Nephron progenitor cell (in vitro differentiated cells): ENCODE measurements at regions not wholly inside any gene's neighbourhood (a gene's known extent, or its start where the extent isn't known, plus 50 kb on each side); places are given as distances from the start of the nearest gene placed in this dataset.
"Not testable (repeated sequence)": the region's sequence is repeated elsewhere in the genome, so short reads cannot be mapped to it uniquely, and the experiment has no call there.

ENCODE experiments used
- DNase-seq: peaks from one replicate; pipeline ENCODE4 v3.0.0; 2021
- H3K27ac Mint-ChIP-seq: 2 replicates; pipeline ENCODE4 v1.8.0; 2021; ENCODE audit warnings: mild to moderate bottlenecking, moderate library complexity, mixed read lengths
- H3K27me3 Mint-ChIP-seq: 2 replicates; pipeline ENCODE4 v1.8.0; 2021; ENCODE audit warnings: mild to moderate bottlenecking, low read depth, mixed read lengths; ENCODE audit not compliant: poor library complexity
- H3K36me3 Mint-ChIP-seq: 2 replicates; pipeline ENCODE4 v1.8.0; 2021; ENCODE audit warnings: low read depth, mixed read lengths
- H3K4me1 Mint-ChIP-seq: 2 replicates; pipeline ENCODE4 v1.8.0; 2021; ENCODE audit warnings: mixed read lengths
- H3K4me3 Mint-ChIP-seq: 2 replicates; pipeline ENCODE4 v1.8.0; 2021; ENCODE audit warnings: mild to moderate bottlenecking, moderate library complexity, mixed read lengths
- H3K9me3 Mint-ChIP-seq: 2 replicates; pipeline ENCODE4 v1.8.0; 2021; ENCODE audit warnings: mild to moderate bottlenecking, moderate library complexity, mixed read lengths
- TF ChIP-seq, protein P1 (sequence below): fragments of 200-600 bp; sonication (generic); IDR thresholded peaks from 2 replicates; pipeline ENCODE4 v1.5.0; 2021; ENCODE audit warnings: antibody characterized with exemption

DNA sequence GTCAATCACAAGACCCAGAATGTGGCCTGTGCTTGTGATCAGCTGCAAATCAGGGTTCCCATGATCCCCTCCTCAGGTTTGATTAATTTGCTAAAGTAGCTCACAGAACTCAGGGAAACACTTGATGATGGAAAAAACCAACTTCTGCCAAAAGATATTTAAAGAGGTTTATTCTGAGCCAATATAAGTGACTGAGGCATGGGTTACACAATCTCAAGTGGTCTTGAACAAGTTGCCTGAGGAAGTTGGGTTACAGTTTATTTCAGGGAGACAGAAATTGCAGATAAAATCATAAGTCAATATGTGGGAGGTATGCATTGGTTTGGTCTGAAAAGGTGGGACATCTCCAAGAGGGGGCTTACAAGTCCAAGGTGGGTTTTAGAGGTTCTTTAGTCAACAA, 243.1 kb downstream of the S1PR1 start:
- Mint-ChIP-seq H3K4me3 (no peak overlapping the region), H3K27ac (no peak overlapping the region), H3K4me1 (no peaks in the 10 kb centered on the region), H3K36me3 (no peaks in the 10 kb centered on the region), H3K9me3 (no peaks in the 10 kb centered on the region), H3K27me3 (peaks cover 6% of the 10 kb centered on the region)
- TF ChIP-seq, protein P1, sequence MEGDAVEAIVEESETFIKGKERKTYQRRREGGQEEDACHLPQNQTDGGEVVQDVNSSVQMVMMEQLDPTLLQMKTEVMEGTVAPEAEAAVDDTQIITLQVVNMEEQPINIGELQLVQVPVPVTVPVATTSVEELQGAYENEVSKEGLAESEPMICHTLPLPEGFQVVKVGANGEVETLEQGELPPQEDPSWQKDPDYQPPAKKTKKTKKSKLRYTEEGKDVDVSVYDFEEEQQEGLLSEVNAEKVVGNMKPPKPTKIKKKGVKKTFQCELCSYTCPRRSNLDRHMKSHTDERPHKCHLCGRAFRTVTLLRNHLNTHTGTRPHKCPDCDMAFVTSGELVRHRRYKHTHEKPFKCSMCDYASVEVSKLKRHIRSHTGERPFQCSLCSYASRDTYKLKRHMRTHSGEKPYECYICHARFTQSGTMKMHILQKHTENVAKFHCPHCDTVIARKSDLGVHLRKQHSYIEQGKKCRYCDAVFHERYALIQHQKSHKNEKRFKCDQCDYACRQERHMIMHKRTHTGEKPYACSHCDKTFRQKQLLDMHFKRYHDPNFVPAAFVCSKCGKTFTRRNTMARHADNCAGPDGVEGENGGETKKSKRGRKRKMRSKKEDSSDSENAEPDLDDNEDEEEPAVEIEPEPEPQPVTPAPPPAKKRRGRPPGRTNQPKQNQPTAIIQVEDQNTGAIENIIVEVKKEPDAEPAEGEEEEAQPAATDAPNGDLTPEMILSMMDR, result no peak
- DNase-seq, result no peak

DNA sequence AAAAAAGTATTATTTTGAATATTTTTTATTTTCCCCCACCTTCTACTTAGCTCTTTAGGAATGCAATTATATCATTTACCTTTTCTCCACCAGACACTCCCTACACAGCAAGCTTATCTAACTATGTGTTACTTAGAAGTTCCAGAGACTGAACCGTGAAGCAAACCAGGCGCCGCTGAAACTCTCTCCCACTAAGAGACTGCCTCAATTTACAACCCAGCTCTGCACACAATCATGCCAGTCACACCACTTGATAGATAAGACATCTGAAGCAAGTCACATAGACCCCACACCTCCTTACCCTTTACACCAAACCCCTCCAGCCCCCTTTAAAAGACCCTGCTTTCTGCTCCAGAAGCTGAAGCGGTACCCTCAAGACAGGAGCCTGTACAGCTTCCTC, 245.5 kb downstream of the S1PR1 start:
- TF ChIP-seq, protein P1, result no peak
- peaks cover 6% of the 10 kb centered on the region for H3K27me3 Mint-ChIP-seq
- H3K36me3 Mint-ChIP-seq, result no peaks in the 10 kb centered on the region
- DNase-seq, result no peak
- no peaks in the 10 kb centered on the region for H3K9me3 Mint-ChIP-seq
- no peaks in the 10 kb centered on the region for H3K4me1 Mint-ChIP-seq
- no peak overlapping the region for H3K4me3 Mint-ChIP-seq
- H3K27ac Mint-ChIP-seq, result no peak overlapping the region

DNA sequence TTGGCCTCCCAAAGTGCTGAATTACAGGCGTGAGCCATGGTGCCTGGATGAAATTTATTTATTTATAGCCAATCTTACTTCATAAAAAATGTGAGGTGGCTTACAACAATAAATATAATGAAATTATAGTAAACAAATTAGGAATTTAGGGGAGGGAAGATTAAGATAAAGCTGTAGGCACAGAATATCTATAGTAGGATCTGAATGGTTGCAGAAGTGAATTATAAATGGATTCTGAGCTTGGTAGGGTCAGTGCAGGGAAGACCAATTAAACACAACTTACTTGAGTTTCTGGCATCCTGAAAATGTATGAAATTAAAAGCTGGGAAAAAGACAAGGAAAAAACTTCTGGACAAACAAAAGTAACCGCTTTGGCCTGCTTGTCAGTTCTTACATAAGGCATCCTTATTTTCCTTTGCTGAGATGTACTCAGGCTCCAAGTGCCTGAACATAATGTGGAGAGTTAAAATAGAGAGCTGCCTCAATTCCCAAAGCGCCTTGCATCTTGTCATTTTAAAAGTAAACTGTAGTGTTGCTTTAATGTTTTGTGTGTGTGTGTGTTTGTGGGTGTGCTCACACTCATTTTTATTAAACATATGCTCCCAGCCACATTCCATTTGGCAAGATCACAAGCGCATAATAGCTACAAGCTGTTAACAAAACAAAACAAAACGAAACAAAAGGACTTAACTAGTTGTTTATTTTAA, 247.3 kb downstream of the S1PR1 start:
- Mint-ChIP-seq H3K27ac (no peak overlapping the region), H3K4me3 (no peak overlapping the region), H3K27me3 (peaks cover 6% of the 10 kb centered on the region), H3K9me3 (peaks cover 1% of the 10 kb centered on the region), H3K4me1 (no peaks in the 10 kb centered on the region), H3K36me3 (no peaks in the 10 kb centered on the region)
- no peak for DNase-seq
- TF ChIP-seq, protein P1, result no peak

DNA sequence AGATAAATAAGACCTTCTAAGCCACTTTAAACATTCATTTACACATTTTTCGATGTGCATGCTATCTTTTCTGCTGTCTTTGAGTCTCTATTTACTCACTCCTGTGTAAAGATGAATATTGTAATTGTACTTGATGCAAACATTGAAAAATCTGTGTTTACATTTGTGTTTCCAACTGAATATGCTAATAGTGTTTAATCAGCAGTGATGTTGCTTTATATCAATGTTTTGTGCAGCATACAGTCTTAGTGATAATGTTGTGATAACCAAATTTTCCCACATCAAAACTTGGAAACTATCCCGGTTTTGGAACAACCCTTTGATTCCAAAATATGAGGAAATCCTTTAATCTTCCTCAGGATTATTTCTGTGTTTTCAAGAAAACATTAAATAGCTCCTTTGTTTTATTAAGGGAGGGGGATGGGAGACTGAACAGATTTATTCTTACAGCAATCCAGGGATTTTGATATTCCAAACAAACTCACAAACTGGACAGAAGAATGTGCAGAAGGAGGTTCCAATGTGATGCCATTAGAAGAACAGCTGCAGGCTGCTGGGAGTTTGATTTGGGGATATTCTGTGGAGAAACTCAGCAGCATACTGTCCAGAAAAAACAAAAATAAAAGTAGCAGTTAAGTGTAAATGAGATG, 248.0 kb downstream of the S1PR1 start:
- no peaks in the 10 kb centered on the region for H3K36me3 Mint-ChIP-seq
- no peak overlapping the region for H3K4me3 Mint-ChIP-seq
- peaks cover 6% of the 10 kb centered on the region for H3K27me3 Mint-ChIP-seq
- TF ChIP-seq, protein P1, result no peak
- no peak overlapping the region for H3K27ac Mint-ChIP-seq
- H3K4me1 Mint-ChIP-seq, result no peaks in the 10 kb centered on the region
- DNase-seq, result no peak
- H3K9me3 Mint-ChIP-seq, result peaks cover 8% of the 10 kb centered on the region

DNA sequence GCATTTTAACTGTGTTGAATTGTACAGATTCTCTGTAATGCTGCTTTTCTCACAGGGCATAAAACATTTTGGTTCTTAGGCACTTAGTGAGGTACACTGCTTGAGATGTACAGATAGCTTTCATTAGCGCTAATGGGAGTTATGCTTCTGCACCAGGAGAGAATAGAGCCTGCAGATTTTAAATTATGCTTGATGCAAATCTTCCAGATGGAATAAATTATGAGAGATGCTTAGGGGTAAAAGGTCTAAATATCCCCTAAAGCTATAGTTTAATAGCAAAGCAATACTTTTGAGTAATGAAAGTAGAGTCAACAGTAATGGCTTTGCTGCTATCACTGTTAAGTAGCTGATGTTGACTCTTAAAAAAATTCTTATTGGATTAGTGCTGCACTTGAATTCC, 248.9 kb downstream of the S1PR1 start:
- Mint-ChIP-seq H3K36me3 (no peaks in the 10 kb centered on the region), H3K27ac (no peak overlapping the region), H3K4me1 (no peaks in the 10 kb centered on the region), H3K27me3 (peaks cover 6% of the 10 kb centered on the region), H3K9me3 (peaks cover 15% of the 10 kb centered on the region), H3K4me3 (no peak overlapping the region)
- no peak for DNase-seq
- TF ChIP-seq, protein P1, result no peak

DNA sequence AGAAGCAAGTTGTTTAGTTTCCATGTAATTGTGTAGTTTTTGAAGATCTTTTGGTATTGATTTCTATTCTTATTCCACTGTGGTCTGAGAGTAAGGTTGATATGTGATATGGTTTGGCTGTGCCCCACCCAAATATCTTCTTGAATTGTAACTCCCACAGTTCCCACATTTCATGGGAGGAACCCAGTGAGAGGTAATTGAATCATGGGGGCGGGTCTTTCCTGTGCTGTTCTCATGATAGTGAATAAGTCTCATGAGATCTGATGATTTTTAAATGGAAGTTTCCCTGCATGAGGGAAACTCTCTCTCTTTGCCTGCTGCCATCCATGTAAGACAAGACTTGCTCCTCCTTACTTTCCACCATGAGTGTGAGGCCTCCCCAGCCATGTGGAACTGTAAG, 255.3 kb downstream of the S1PR1 start:
- peaks cover 25% of the 10 kb centered on the region for H3K9me3 Mint-ChIP-seq
- H3K36me3 Mint-ChIP-seq, DNase-seq, H3K4me3 Mint-ChIP-seq, H3K27ac Mint-ChIP-seq, H3K4me1 Mint-ChIP-seq, H3K27me3 Mint-ChIP-seq: not testable (repeated sequence)

DNA sequence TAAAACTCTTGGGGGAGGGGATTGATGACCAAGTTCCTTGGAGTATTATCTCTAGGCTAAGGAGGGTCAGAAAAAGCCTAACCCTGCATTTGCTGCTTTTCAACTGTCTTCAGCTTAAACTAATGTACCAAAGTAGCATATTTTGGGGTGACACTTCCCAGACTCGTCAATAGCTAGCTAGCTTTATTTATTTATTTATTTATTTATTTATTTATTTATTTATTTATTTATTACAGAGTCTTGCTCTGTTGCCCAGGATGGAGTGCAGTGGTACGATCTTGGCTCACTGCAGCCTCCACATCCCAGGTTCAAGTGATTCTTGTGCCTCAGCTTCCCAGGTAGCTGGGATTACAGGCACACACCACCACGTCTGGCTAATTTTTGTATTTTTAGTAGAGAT, 257.1 kb downstream of the S1PR1 start:
- H3K36me3 Mint-ChIP-seq, H3K4me1 Mint-ChIP-seq, H3K27ac Mint-ChIP-seq, DNase-seq, H3K4me3 Mint-ChIP-seq, H3K27me3 Mint-ChIP-seq: not testable (repeated sequence)
- H3K9me3 Mint-ChIP-seq, result peaks cover 25% of the 10 kb centered on the region
